ENCODE measurements at regions not wholly inside any gene's neighbourhood (a gene's known extent, or its start where the extent isn't known, plus 50 kb on each side); places are given as distances from the start of the nearest gene placed in this dataset.
"Not testable (repeated sequence)": the region's sequence is repeated elsewhere in the genome, so short reads cannot be mapped to it uniquely, and the experiment has no call there.

DNA sequence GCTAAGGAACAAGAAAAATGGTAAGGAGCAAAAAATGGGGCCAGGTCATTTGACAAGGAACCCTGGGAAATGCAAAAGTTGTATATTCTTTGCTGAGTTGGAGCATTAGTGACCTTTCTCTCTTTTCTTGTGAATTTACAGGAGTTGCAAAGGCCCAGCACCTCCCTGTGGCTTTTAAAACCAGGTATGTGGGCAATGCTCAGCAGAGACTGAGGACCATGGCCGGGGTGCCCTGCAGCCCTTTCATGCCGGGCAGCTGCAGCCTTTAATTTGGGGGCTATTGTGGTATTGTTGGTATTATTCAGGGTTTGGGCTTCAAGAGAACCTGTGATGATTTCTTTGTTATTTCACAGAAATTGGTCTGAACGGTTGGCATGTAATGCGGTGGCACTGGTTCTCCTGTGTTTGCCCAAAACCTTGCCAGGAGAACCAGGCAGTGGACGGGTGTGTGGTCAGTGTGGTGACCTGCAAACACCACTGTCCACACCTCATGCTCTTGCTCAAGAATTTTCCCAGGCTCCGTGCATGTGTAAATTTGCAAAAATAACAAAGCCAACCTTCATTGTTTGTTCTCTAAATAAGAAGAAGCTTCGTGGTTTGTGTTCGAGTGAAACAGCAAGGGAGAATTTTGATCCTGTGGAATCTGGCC lies 213.8 kb upstream of the PLGLB1 start:
- H3K9me3 ChIP-seq (ENCODE audit: control insufficient read depth, low read length); H3K4me3 ChIP-seq (ENCODE audit: low read length); intact Hi-C loops (cut with DNase I); H3K4me1 ChIP-seq (ENCODE audit: control insufficient read depth, insufficient read depth, low read length); ATAC-seq; DNase-seq; H3K27ac ChIP-seq (ENCODE audit: low read length); H3K27me3 ChIP-seq (ENCODE audit: control insufficient read depth, insufficient read depth): not testable (repeated sequence)
- 85% methylated on average over 2 of the region's 8 CpGs for whole genome bisulfite sequencing

DNA sequence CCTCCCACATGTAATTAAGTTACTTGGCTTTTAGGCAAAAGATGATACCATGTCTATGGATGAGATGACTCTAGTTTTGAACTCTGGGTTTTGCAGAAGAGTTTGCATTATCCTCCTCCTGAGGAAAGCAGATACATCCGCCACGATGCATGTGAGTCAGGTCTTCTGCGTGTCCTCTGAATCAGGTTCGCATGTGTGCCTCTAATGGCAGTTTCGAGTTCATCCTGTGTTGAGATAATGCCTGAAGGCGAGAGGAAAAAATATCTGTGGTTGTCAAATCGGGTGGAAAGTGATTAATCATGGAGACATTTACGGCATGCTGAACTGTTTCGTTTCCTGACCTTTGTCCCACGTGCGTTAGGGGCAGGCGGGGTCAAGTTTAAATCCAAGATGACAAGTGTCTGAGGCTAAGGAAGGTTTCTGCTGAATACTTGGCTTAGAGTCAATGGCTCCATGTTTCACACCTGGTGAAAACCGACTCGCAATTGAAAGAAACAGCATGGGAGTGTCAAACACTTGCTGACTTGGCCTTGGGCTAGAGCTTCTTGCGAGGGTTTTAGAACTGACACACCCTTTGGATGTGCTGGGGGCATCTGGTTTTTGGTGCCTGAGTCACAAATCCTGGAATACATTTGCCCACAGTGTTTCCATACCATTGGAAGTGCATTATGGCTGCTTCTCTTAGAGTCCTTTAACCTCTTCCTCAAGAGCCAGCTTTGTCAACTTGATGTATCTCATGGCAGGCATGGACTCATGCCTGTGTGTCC lies 216.1 kb upstream of the PLGLB1 start:
- H3K4me1 ChIP-seq (ENCODE audit: control insufficient read depth, insufficient read depth, low read length); ATAC-seq; intact Hi-C loops (cut with DNase I); H3K27me3 ChIP-seq (ENCODE audit: control insufficient read depth, insufficient read depth); H3K4me3 ChIP-seq (ENCODE audit: low read length); H3K27ac ChIP-seq (ENCODE audit: low read length); DNase-seq; H3K9me3 ChIP-seq (ENCODE audit: control insufficient read depth, low read length): not testable (repeated sequence)
- 58% methylated on average over 8 of the region's 15 CpGs for WGBS

DNA sequence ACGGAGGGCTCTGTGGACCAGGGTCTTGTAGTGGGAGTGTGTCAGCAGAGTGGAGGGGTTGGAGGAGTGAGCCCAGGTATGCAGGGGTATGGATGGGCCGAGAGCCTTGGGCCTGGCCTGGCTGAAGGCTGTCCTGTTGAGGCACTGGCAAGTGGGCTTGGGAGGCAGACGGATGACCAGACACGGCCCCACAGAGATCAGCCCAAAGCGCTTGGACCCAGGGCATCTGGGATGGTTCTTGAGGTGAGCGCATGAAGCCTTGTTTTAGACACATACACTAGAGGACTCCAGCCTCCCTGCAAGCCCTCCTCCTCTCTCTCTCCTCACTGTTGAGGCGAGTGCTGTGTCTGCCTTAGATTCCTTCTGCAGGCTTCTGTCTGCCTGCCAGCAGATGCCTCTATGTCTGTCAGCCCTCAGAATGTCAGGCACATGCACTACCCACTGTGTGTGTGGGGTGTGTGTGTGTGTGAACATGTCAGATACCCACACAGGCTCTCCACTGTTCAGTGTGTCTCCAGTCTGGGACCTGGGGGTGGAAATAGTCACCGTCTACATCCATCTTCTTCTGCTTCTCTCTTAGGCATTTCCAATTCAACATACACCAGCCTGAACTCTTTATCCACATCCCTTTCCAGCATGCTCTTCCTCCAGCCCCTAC lies 218.0 kb upstream of the PLGLB1 start:
- H3K9me3 ChIP-seq (ENCODE audit: control insufficient read depth, low read length); DNase-seq; H3K4me3 ChIP-seq (ENCODE audit: low read length); H3K27ac ChIP-seq (ENCODE audit: low read length); H3K4me1 ChIP-seq (ENCODE audit: control insufficient read depth, insufficient read depth, low read length); H3K27me3 ChIP-seq (ENCODE audit: control insufficient read depth, insufficient read depth); intact Hi-C loops (cut with DNase I): not testable (repeated sequence)
- peak; percentile 25 to 38 for ATAC-seq
- 75% methylated on average over 7 of the region's 8 CpGs for WGBS

DNA sequence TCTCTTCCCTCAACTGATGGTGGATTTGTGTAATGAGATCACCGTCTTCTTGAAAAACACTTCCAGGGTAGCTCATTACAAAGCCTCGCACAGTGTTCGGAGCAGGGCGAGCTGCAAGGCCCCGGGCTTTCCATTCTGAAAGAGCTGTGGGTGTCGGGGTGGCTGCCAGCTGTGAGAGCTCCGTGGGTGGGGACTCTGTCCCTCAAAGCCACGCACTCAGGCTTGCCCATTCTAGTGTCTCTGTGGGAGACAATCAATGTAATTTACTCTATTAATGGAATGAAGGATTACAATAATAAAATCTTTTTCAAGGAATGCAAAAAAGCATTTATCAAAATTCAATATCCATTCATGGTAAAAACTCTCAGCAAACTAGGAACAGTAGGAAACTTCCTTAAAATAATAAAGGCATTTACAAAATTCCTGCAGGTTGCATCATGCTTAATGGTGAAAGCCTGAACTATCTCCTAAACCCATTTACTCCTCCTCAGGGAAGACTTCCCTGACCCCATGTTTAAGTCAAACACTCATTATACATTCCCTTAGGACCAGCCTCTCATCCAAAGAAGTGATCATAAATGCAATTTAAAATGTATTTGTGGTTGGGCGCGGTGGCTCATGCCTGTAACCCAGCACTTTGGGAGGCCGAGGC lies 224.5 kb upstream of the PLGLB1 start:
- WGBS = 89% methylated on average over 8 of the region's 11 CpGs
- intact Hi-C loops (cut with DNase I); H3K9me3 ChIP-seq (ENCODE audit: control insufficient read depth, low read length); DNase-seq; H3K4me1 ChIP-seq (ENCODE audit: control insufficient read depth, insufficient read depth, low read length); H3K27ac ChIP-seq (ENCODE audit: low read length); H3K27me3 ChIP-seq (ENCODE audit: control insufficient read depth, insufficient read depth); ATAC-seq; H3K4me3 ChIP-seq (ENCODE audit: low read length): not testable (repeated sequence)

DNA sequence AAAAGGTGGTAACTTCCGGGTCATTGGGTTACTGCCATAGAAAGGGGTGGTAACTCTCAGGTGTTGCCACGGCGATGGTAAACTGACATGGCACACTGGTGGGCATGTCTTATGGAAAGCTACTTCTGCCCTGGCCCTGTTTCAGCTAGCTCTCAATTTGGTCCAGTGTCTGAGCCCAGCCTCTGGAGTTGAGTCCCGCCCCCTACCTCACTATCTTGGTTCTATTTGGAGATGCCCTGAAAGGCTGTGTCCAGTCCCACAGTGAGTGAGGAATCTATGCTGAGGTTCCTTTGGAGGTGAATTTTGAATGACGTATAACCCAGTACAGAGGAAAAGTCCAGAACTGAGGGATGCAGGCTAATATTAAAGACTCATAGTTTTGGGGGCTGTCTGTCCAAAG lies 230.4 kb upstream of the PLGLB1 start:
- WGBS = 86% methylated on average over 4 of the region's 5 CpGs

DNA sequence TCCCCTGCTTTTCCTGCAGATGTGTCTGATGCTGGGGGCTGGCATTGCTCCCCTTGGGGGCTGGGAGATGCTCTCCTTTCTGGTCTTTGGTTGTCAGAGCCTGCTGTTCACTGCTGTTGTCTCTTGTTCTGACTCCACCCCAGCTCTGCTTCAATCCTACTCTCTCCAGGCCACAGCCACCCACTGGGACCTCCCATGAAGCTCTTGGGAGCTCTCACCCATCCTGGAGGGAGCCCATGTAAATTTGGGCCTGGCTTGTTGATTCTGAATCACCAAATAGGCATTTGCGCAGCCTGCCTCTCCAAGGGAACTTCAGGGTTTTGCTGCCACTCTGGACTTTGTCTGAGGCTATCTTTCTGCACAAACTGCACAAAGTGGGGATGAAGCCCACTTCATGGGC lies 232.9 kb upstream of the PLGLB1 start:
- H3K4me3 ChIP-seq (ENCODE audit: low read length); H3K9me3 ChIP-seq (ENCODE audit: control insufficient read depth, low read length); H3K4me1 ChIP-seq (ENCODE audit: control insufficient read depth, insufficient read depth, low read length); ATAC-seq; H3K27me3 ChIP-seq (ENCODE audit: control insufficient read depth, insufficient read depth); intact Hi-C loops (cut with DNase I); DNase-seq; H3K27ac ChIP-seq (ENCODE audit: low read length): not testable (repeated sequence)
- WGBS = no CpG with 5 or more reads among the region's 1 CpG

More for the DNA sequence above, 230.4 kb upstream of the PLGLB1 start:
- H3K9me3 ChIP-seq (ENCODE audit: control insufficient read depth, low read length); H3K4me1 ChIP-seq (ENCODE audit: control insufficient read depth, insufficient read depth, low read length); H3K27ac ChIP-seq (ENCODE audit: low read length); intact Hi-C loops (cut with DNase I); H3K27me3 ChIP-seq (ENCODE audit: control insufficient read depth, insufficient read depth); H3K4me3 ChIP-seq (ENCODE audit: low read length); DNase-seq: not testable (repeated sequence)
- peak in 1 of 2 donors; percentile 54 for ATAC-seq

DNA sequence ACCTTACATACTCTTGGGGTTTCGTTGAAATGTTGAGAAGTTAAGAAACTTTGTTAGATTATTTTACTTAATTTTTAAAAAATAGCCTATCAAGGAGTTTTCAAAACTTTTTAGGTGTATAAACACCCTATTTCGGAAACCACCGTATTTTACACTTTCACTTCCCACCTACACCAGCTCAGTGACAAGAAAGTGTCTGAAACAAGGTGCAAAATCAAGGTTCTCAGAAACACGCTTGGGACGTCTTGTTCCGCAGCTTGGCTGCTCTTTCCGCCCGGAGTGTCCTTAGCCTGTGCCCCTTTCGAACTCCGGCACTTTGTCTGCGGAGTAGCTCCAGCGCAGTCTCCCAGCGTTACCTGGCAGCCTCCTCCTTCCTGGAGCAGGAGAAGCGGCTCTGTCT lies 233.8 kb upstream of the PLGLB1 start:
- H3K9me3 ChIP-seq (ENCODE audit: control insufficient read depth, low read length); H3K27ac ChIP-seq (ENCODE audit: low read length); H3K4me3 ChIP-seq (ENCODE audit: low read length); H3K4me1 ChIP-seq (ENCODE audit: control insufficient read depth, insufficient read depth, low read length); H3K27me3 ChIP-seq (ENCODE audit: control insufficient read depth, insufficient read depth); intact Hi-C loops (cut with DNase I); ATAC-seq; DNase-seq: not testable (repeated sequence)
- 93% methylated on average over 9 of the region's 14 CpGs for WGBS

DNA sequence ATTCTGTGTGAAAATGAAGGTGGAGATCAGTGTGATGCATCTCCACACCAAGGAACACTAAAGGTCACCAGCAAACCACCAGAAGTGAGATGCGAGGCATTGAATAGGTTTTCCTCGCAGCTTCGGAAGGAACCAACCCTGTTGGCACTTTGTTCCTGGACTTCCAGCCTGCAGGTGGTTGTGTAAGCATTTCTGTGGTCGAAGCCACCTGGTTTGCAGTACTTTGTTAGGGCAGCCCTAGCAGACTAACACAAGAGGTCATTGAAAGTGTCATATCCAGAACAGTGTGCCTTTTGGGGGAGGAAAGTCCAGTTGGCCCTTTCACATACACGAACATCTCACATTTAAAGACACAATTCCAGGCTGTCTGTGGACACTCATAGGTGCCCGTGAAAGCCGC lies 237.2 kb upstream of the PLGLB1 start:
- 93% methylated on average over 6 of the region's 7 CpGs for WGBS

DNA sequence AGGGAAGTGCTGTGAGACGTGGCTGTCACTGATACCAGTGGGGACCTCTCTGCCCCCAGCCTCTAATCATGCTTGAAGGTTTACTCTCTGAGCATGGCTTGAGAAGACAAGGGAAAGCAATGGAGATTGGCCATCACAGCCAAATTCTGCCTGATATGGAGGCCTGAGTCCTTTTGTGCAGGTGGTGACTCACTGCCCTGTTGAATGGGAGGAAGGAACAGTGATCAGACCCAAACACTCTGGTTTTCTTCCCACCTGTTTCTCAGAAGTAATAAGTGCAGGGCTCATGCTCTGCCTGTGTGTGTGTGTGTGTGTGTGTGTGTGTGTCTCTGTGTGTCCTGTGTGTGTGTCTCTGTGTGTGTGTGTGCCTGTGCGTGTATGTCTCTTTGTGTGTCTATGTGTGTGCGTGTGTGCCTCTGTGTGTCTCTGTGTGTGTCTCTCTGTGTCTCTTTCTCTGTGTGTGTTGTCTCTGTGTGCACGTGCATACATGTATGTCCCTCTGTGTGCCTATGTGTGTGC lies 240.6 kb upstream of the PLGLB1 start:
- H3K27ac ChIP-seq (ENCODE audit: low read length); H3K4me3 ChIP-seq (ENCODE audit: low read length); H3K9me3 ChIP-seq (ENCODE audit: control insufficient read depth, low read length); H3K27me3 ChIP-seq (ENCODE audit: control insufficient read depth, insufficient read depth); DNase-seq; intact Hi-C loops (cut with DNase I); H3K4me1 ChIP-seq (ENCODE audit: control insufficient read depth, insufficient read depth, low read length): not testable (repeated sequence)
- WGBS = 79% methylated on average over 3 of the region's 4 CpGs
- peak in 1 of 2 donors; percentile 55 for ATAC-seq

More for the DNA sequence above, 237.2 kb upstream of the PLGLB1 start:
- ATAC-seq; DNase-seq; H3K27me3 ChIP-seq (ENCODE audit: control insufficient read depth, insufficient read depth); H3K4me3 ChIP-seq (ENCODE audit: low read length); H3K4me1 ChIP-seq (ENCODE audit: control insufficient read depth, insufficient read depth, low read length); H3K27ac ChIP-seq (ENCODE audit: low read length); intact Hi-C loops (cut with DNase I); H3K9me3 ChIP-seq (ENCODE audit: control insufficient read depth, low read length): not testable (repeated sequence)

DNA sequence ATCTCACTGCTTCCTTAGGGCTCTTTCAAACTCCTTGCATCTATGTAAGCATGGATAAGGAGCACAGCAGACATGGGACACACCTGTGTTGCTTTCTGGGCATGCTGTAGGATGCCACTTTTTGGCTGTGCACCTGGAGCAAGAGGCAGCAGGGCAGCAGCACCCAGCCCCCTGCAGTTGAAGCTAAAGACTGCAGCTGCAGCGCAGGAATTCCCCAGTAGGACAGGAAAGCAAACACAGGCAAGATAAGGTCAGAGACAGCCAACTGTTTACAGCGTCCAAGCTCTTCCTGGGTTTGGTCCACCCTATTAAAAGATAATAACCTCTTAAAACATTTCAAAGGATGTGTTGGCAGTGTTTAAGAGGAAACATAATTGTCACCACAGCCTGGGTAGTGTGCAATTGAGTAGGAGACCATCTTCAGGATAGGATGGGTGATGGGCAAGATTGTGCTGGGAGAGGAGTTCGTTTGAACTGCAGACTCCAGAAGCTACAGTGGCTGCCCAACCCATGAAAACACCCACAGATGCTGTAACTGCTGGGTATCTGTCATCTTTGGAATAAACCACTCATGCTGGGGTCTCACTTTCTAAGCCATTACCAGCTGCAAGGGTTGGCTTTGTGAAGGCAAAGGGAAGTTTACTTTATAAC lies 242.3 kb upstream of the PLGLB1 start:
- peak in 1 of 2 donors; percentile 58 for ATAC-seq
- H3K27me3 ChIP-seq (ENCODE audit: control insufficient read depth, insufficient read depth); H3K9me3 ChIP-seq (ENCODE audit: control insufficient read depth, low read length); H3K4me1 ChIP-seq (ENCODE audit: control insufficient read depth, insufficient read depth, low read length); DNase-seq; H3K4me3 ChIP-seq (ENCODE audit: low read length); H3K27ac ChIP-seq (ENCODE audit: low read length); intact Hi-C loops (cut with DNase I): not testable (repeated sequence)
- 0% methylated on average over 1 of the region's 3 CpGs for WGBS
